Testis (tissue), 2 donors: ENCODE measurements at regions not wholly inside any gene's neighbourhood (a gene's known extent, or its start where the extent isn't known, plus 50 kb on each side); places are given as distances from the start of the nearest gene placed in this dataset.

Experiments
- DNase-seq: peaks from one replicate; pipeline ENCODE4 v3.0.0-alpha.2; 2019
- H3K27ac ChIP-seq, 2 donors: fragments of 200-600 bp; sonication (generic); one replicate each; pipeline ENCODE4 v1.5.1; 2019
- H3K27me3 ChIP-seq: fragments of 200-600 bp; sonication (generic); one replicate; pipeline ENCODE4 v1.5.1; 2019
- H3K36me3 ChIP-seq: fragments of 200-600 bp; sonication (generic); one replicate; pipeline ENCODE4 v1.5.1; 2017; ENCODE audit warnings: low read depth; ENCODE audit errors: missing control alignments
- H3K4me1 ChIP-seq: fragments of 200-600 bp; sonication (generic); one replicate; pipeline ENCODE4 v1.5.1; 2019
- H3K4me3 ChIP-seq, 2 donors: fragments of 200-600 bp; sonication (generic); one replicate each; pipeline ENCODE4 v1.5.1; 2017 to 2019
- H3K9me3 ChIP-seq: fragments of 200-600 bp; sonication (generic); one replicate; pipeline ENCODE4 v1.5.1; 2017
- POLR2A ChIP-seq: fragments of 450-650 bp; IDR thresholded peaks from one replicate; pipeline ENCODE4 v1.6.1; 2017; ENCODE audit warnings: antibody characterized with exemption, mild to moderate bottlenecking, moderate library complexity
- WGBS, 2 donors: methylation state at CpG; one replicate each; pipeline ENCODE4 v1.1.5; 2018; 5-methylcytosine and 5-hydroxymethylcytosine counted together
- intact Hi-C: fragments of 100-400 bp; cut with DNase I; formaldehyde crosslinking; loops from one replicate; pipeline ENCODE4 v1.15.1; 2023; ENCODE audit warnings: low total_unique reads
- TF ChIP-seq, protein P1 (sequence below), 3 experiments: fragments of 450-650 bp in 2 of 3; fragments of 200-600 bp in 1 of 3; sonication (generic) in 1 of 3; IDR thresholded peaks; one replicate each; pipeline ENCODE4 v1.5.1; 2016 to 2019; ENCODE audit warnings: antibody characterized with exemption in 3 of 3, mild to moderate bottlenecking in 2 of 3, moderate library complexity in 1 of 3

DNA sequence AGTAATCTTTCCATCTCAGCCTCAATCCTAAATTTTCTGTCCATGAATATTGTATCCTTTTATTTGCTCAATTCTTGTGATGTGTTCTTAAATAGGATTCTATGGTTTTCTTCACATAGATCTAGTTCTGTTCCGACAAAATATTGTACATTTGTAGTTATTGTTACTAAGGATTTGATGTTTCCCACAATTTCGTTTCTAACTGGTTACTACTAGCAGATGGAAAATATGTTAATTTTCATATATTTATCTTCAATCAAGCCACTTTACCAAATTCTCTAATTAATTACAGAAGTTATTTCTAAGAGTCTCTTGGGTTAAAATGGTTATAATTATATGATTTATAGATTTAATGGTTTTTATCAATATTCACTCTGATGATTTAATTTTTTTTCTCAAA is 60.3 kb downstream of the SEC61B start:
- DNase-seq: no peak
- Histone ChIP-seq H3K27ac (no peak overlapping the region), H3K27me3 (no peaks in the 10 kb centered on the region), H3K36me3 (no peaks in the 10 kb centered on the region), H3K9me3 (no peaks in the 10 kb centered on the region), H3K4me3 (no peak overlapping the region), H3K4me1 (no peaks in the 10 kb centered on the region)
- TF ChIP-seq, protein P1, sequence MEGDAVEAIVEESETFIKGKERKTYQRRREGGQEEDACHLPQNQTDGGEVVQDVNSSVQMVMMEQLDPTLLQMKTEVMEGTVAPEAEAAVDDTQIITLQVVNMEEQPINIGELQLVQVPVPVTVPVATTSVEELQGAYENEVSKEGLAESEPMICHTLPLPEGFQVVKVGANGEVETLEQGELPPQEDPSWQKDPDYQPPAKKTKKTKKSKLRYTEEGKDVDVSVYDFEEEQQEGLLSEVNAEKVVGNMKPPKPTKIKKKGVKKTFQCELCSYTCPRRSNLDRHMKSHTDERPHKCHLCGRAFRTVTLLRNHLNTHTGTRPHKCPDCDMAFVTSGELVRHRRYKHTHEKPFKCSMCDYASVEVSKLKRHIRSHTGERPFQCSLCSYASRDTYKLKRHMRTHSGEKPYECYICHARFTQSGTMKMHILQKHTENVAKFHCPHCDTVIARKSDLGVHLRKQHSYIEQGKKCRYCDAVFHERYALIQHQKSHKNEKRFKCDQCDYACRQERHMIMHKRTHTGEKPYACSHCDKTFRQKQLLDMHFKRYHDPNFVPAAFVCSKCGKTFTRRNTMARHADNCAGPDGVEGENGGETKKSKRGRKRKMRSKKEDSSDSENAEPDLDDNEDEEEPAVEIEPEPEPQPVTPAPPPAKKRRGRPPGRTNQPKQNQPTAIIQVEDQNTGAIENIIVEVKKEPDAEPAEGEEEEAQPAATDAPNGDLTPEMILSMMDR (IDR thresholded peaks at IDR 0.05): no peak
- TF ChIP-seq POLR2A: no peak
- 83 to 86% methylated on average over 2 of the region's 2 CpGs for WGBS, 2 donors
- intact Hi-C loops: no loop called here

DNA sequence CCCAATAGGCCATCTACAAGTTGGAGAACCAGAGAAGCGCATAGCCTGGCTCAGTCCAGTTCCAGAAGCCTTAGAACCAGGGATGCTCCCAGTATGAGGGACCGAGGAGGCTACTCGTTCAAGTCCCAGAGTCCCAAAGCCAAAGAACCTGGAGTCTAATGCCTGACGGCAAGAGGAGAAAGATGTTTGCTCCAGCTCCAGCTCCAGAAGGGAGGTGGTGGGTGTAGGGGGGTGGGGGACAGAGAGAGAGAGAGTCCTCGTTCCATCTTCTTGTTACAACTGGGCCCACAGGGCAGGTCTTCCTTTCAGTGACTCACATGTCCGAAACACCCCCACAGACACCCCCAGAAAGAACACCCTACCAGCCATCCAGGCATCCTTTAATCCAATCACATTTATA is 63.9 kb downstream of the SEC61B start:
- Histone ChIP-seq H3K4me1 (no peaks in the 10 kb centered on the region), H3K4me3 (no peak overlapping the region), H3K9me3 (no peaks in the 10 kb centered on the region), H3K27ac (no peak overlapping the region), H3K27me3 (no peaks in the 10 kb centered on the region), H3K36me3 (no peaks in the 10 kb centered on the region)
- no peak for DNase-seq
- 87 to 95% methylated on average over 6 of the region's 6 CpGs for WGBS, 2 donors
- intact Hi-C loops: no loop called here
- no peak for TF ChIP-seq POLR2A

DNA sequence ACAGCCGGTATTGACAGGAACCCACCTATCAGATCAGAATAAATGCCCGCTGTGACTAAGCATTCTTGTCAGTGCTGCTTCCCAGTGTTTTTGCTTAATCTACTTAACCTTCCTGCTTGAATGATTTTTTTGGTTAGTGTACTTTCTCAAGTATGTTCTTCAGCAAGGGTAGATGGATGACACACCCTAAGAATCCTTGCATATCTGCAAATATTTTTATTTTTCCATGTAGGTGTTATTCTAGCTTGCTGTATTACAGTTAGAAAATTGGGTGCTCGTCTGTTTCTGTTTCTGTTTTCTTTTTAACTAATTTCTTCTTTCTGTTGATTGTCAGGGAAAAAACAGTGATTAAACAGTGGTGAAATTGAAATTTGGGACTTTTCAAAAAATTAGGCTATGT is 64.5 kb downstream of the SEC61B start:
- no peaks in the 10 kb centered on the region for H3K4me1 ChIP-seq
- no peaks in the 10 kb centered on the region for H3K27me3 ChIP-seq
- no peak overlapping the region for H3K27ac ChIP-seq
- WGBS, 2 donors: 90 to 91% methylated on average over 3 of the region's 3 CpGs
- H3K4me3 ChIP-seq: no peak overlapping the region
- no peaks in the 10 kb centered on the region for H3K9me3 ChIP-seq
- no peaks in the 10 kb centered on the region for H3K36me3 ChIP-seq
- no peak for DNase-seq
- TF ChIP-seq, protein P1 (IDR thresholded peaks at IDR 0.05): no peak
- TF ChIP-seq POLR2A: no peak
- intact Hi-C loops: no loop called here

DNA sequence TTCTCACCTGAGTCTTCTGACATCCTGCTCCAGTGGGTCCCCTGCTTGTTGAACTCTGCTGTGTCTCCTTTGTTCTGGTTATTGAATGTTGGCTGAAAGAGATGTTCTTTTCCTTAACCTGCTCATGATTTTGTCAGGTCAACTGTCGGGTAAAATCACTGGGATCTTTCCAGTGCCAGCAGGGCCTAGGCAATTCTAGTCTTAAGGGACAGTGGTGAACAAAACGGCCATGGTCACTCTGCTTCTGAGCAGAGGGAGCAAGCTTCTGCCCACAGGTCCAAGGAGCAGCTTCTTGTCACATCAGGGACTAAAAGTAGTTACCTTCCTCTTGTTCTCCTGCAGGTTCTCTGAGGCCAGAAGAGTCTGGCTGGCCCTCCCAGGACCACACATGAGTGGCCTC is 65.6 kb downstream of the SEC61B start:
- WGBS, 2 donors: 95 to 100% methylated on average over 2 of the region's 2 CpGs
- Histone ChIP-seq H3K4me3 (no peak overlapping the region), H3K9me3 (no peaks in the 10 kb centered on the region), H3K27ac (no peak overlapping the region), H3K27me3 (no peaks in the 10 kb centered on the region), H3K36me3 (no peaks in the 10 kb centered on the region), H3K4me1 (no peaks in the 10 kb centered on the region)
- intact Hi-C loops: no loop called here
- no peak for DNase-seq
- TF ChIP-seq, protein P1 (IDR thresholded peaks at IDR 0.05): no peak
- no peak for TF ChIP-seq POLR2A

DNA sequence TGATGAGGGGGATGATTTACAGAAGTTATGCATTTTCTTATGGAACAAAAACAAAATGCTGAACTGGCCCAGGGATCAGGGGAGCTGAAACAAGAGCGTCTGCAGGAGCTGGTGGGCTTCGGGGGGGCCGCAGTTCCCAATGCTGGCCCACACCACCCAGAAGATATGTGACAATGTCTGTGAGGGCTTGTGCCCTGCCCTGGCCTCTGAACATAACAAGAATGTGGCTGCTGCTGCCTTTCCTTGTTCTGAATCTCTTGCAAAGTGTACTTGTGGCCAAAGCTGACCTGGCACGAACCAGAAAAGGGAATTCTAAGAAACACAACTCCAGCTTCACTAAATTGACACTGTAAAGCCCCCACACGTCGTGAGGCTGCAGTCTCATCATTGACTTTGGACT is 66.7 kb downstream of the SEC61B start:
- Histone ChIP-seq H3K9me3 (no peaks in the 10 kb centered on the region), H3K27ac (no peak overlapping the region), H3K4me1 (no peaks in the 10 kb centered on the region), H3K27me3 (no peaks in the 10 kb centered on the region), H3K36me3 (no peaks in the 10 kb centered on the region), H3K4me3 (no peak overlapping the region)
- TF ChIP-seq, protein P1 (IDR thresholded peaks at IDR 0.05): no peak
- no peak for TF ChIP-seq POLR2A
- DNase-seq: no peak
- 56 to 82% methylated on average over 4 to 6 of the region's 6 CpGs for WGBS, 2 donors
- intact Hi-C loops: no loop called here
